IMR-90 (cell line): ENCODE measurements at regions not wholly inside any gene's neighbourhood (a gene's known extent, or its start where the extent isn't known, plus 50 kb on each side); places are given as distances from the start of the nearest gene placed in this dataset.

Source experiments
- ATAC-seq: fragments of 200-7000 bp; cut with Tn5 transposase; 2 replicates; pipeline ENCODE4 v1.9.1; 2020; ENCODE audit warnings: low read depth, mild to moderate bottlenecking, moderate library complexity
- BruUV-seq: library from RNA; stranded (reverse); fragments of 400-500 nt; replicated peaks from 2 replicates; lab custom pipeline; 2021; lab: Mats Ljungman, UMichigan
- CTCF ChIA-PET: fragments of 300-600 bp; formaldehyde crosslinking; extraction: SDS; loops from one replicate; lab custom pipeline; 2021; ENCODE audit warnings: antibody characterized with exemption; lab: Yijun Ruan, JAX
- POLR2A ChIA-PET: fragments of 300-600 bp; sonication (Branson Sonifier 250); formaldehyde crosslinking; loops from one replicate; lab custom pipeline; 2022; ENCODE audit warnings: antibody characterized with exemption; ENCODE audit not compliant: unreplicated experiment; lab: Charles Lee
- DNase-seq: peaks from one replicate; pipeline ENCODE4 v3.0.0; 2013
- H2AFZ ChIP-seq: replicated peaks from 2 replicates; pipeline ENCODE3; 2013; ENCODE audit warnings: low read length, mild to moderate bottlenecking; ENCODE audit not compliant: poor library complexity
- H2AK5ac ChIP-seq: 2 replicates; pipeline ENCODE4 v1.6.1; 2013; ENCODE audit warnings: low read depth, low read length, inconsistent platforms
- H2AK9ac ChIP-seq: replicated peaks from 2 replicates; pipeline ENCODE3; 2013; ENCODE audit warnings: mild to moderate bottlenecking, low read depth, low read length, moderate library complexity; ENCODE audit not compliant: poor library complexity
- H2BK120ac ChIP-seq: 2 replicates; pipeline ENCODE4 v1.6.1; 2013; ENCODE audit warnings: low read depth, low read length, inconsistent platforms
- H2BK15ac ChIP-seq: 3 replicates; pipeline ENCODE4 v1.6.1; 2013; ENCODE audit warnings: low read depth, low read length, inconsistent platforms
- H2BK20ac ChIP-seq: 2 replicates; pipeline ENCODE4 v1.6.1; 2013; ENCODE audit warnings: low read depth, mild to moderate bottlenecking, inconsistent platforms, low read length, moderate library complexity
- H2BK5ac ChIP-seq: 2 replicates; pipeline ENCODE4 v1.6.1; 2013; ENCODE audit warnings: mild to moderate bottlenecking, low read depth, low read length, inconsistent platforms; ENCODE audit not compliant: poor library complexity, severe bottlenecking
- H3K14ac ChIP-seq: replicated peaks from 2 replicates; pipeline ENCODE4 v1.6.1; 2013; ENCODE audit warnings: low read depth, low read length, inconsistent platforms
- H3K18ac ChIP-seq: 2 replicates; pipeline ENCODE4 v1.6.1; 2013; ENCODE audit warnings: low read depth, low read length, control low read depth
- H3K23ac ChIP-seq: 2 replicates; pipeline ENCODE4 v1.6.1; 2013; ENCODE audit warnings: low read depth, low read length, inconsistent platforms
- H3K27ac ChIP-seq: 2 replicates; pipeline ENCODE4 v1.5.1; 2013; ENCODE audit warnings: mild to moderate bottlenecking, control low read depth, low read length; ENCODE audit not compliant: insufficient read depth
- H3K27me3 ChIP-seq: 2 replicates; pipeline ENCODE4 v1.6.1; 2013; ENCODE audit warnings: low read length; ENCODE audit not compliant: control insufficient read depth, insufficient read depth
- H3K36me3 ChIP-seq: 2 replicates; pipeline ENCODE4 v1.6.1; 2013; ENCODE audit warnings: low read length, mixed read lengths; ENCODE audit not compliant: control insufficient read depth, insufficient read depth
- H3K4ac ChIP-seq: 2 replicates; pipeline ENCODE4 v1.6.1; 2013; ENCODE audit warnings: low read depth, low read length, inconsistent platforms
- H3K4me1 ChIP-seq: 2 replicates; pipeline ENCODE4 v1.6.1; 2013; ENCODE audit warnings: low read length, mixed read lengths; ENCODE audit not compliant: control insufficient read depth, insufficient read depth
- H3K4me2 ChIP-seq: 2 replicates; pipeline ENCODE4 v1.6.1; 2013; ENCODE audit warnings: low read depth, mild to moderate bottlenecking, control low read depth, low read length, moderate library complexity
- H3K4me3 ChIP-seq: 2 replicates; pipeline ENCODE4 v1.5.1; 2013; ENCODE audit warnings: low read depth, mild to moderate bottlenecking, control low read depth, low read length, moderate library complexity; ENCODE audit not compliant: insufficient read depth
- H3K56ac ChIP-seq: 2 replicates; pipeline ENCODE4 v1.6.1; 2013; ENCODE audit warnings: low read length, inconsistent platforms; ENCODE audit not compliant: insufficient read depth; ENCODE audit errors: extremely low read depth
- H3K79me1 ChIP-seq, 2 experiments: 2 replicates each; pipeline ENCODE4 v1.6.1; 2013; ENCODE audit warnings: low read length in 2 of 2, inconsistent platforms in 1 of 2, low read depth in 1 of 2
- H3K9ac ChIP-seq: 2 replicates; pipeline ENCODE4 v1.6.1; 2013; ENCODE audit warnings: low read depth, low read length, control low read depth
- H3K9me1 ChIP-seq: 2 replicates; pipeline ENCODE4 v1.6.1; 2013; ENCODE audit warnings: low read length, inconsistent platforms; ENCODE audit not compliant: insufficient read depth
- H3K9me3 ChIP-seq: 2 replicates; pipeline ENCODE4 v1.6.1; 2013; ENCODE audit warnings: low read length; ENCODE audit not compliant: control insufficient read depth, insufficient read depth
- H4K20me1 ChIP-seq: 2 replicates; pipeline ENCODE4 v1.6.1; 2013; ENCODE audit warnings: low read length, inconsistent platforms; ENCODE audit not compliant: insufficient read depth
- H4K5ac ChIP-seq: 2 replicates; pipeline ENCODE4 v1.6.1; 2013; ENCODE audit warnings: mild to moderate bottlenecking, low read depth, low read length, control low read depth
- H4K8ac ChIP-seq, 2 experiments: 2 replicates each; pipeline ENCODE4 v1.6.1; 2013; ENCODE audit warnings: low read depth in 2 of 2, low read length in 2 of 2, control low read depth in 1 of 2, inconsistent platforms in 1 of 2
- H4K91ac ChIP-seq: 2 replicates; pipeline ENCODE4 v1.6.1; 2013; ENCODE audit warnings: low read depth, low read length, inconsistent platforms; ENCODE audit not compliant: insufficient read depth
- BHLHE40 ChIP-seq: fragments of 150-350 bp; IDR thresholded peaks from 2 replicates; pipeline ENCODE4 v1.6.1; 2016; ENCODE audit warnings: mild to moderate bottlenecking, low read depth, low read length
- CEBPB ChIP-seq: IDR thresholded peaks from 2 replicates; pipeline ENCODE4 v1.6.1; 2012; ENCODE audit warnings: low read depth, low read length, improper control_type of control experiment
- CHD1 ChIP-seq: IDR thresholded peaks from 2 replicates; pipeline ENCODE4 v1.6.1; 2012; ENCODE audit warnings: low read depth, low read length, improper control_type of control experiment
- CTCF ChIP-seq: conservative IDR thresholded peaks from 2 replicates; pipeline ENCODE4 v1.5.1; 2012; ENCODE audit warnings: mild to moderate bottlenecking, low read depth, low read length, improper control_type of control experiment
- MAFK ChIP-seq: IDR thresholded peaks from 2 replicates; pipeline ENCODE4 v1.6.1; 2012; ENCODE audit warnings: low read depth, low read length, improper control_type of control experiment
- MAZ ChIP-seq: IDR thresholded peaks from 2 replicates; pipeline ENCODE4 v1.6.1; 2012; ENCODE audit warnings: low read depth, mild to moderate bottlenecking, low read length, improper control_type of control experiment, moderate library complexity, borderline replicate concordance
- MXI1 ChIP-seq: IDR thresholded peaks from 2 replicates; pipeline ENCODE4 v1.6.1; 2012; ENCODE audit warnings: low read depth, mild to moderate bottlenecking, low read length, moderate library complexity, borderline replicate concordance
- POLR2A ChIP-seq: IDR thresholded peaks from 2 replicates; pipeline ENCODE4 v1.6.1; 2012; ENCODE audit warnings: mild to moderate bottlenecking, low read depth, low read length
- RCOR1 ChIP-seq: IDR thresholded peaks from 2 replicates; pipeline ENCODE4 v1.6.1; 2012; ENCODE audit warnings: mild to moderate bottlenecking, low read length, improper control_type of control experiment; ENCODE audit not compliant: insufficient replicate concordance
- RFX5 ChIP-seq: IDR thresholded peaks from 2 replicates; pipeline ENCODE4 v1.8.0; 2012; ENCODE audit warnings: low read depth, mild to moderate bottlenecking, low read length, moderate library complexity
- SMC3 ChIP-seq: fragments of 150-350 bp; IDR thresholded peaks from 2 replicates; pipeline ENCODE4 v1.6.1; 2016; ENCODE audit warnings: low read depth, mild to moderate bottlenecking, antibody characterized with exemption, low read length, moderate library complexity
- USF2 ChIP-seq: fragments of 150-350 bp; IDR thresholded peaks from 2 replicates; pipeline ENCODE4 v1.6.1; 2017; ENCODE audit warnings: mild to moderate bottlenecking, antibody characterized with exemption, low read length, low read depth
- WGBS, 2 experiments: methylation state at CpG; one replicate each; pipeline versions ENCODE4 v1.1.5 to v1.1.7; 2013; ENCODE audit warnings: missing lambda C conversion rate in 2 of 2; ENCODE audit not compliant: insufficient read length in 1 of 2; ENCODE audit errors: extremely low coverage in 2 of 2; 5-methylcytosine and 5-hydroxymethylcytosine counted together
- dilution Hi-C: fragments of 300-500 bp; cut with HindIII; formaldehyde crosslinking; loops from one replicate; pipeline ENCODE4 v1.14.3; 2018; ENCODE audit warnings: low sequenced_read_pairs; ENCODE audit not compliant: unreplicated experiment
- in situ Hi-C: fragments of 300-500 bp; cut with MboI; formaldehyde crosslinking; loops from 3 replicates; pipeline ENCODE4 v1.14.3; 2019; ENCODE audit warnings: low sequenced_read_pairs, inconsistent platforms, mixed read lengths
- intact Hi-C: fragments of 100-400 bp; cut with micrococcal nuclease; formaldehyde crosslinking; loops from 2 replicates; pipeline ENCODE4 v1.10.0; 2022

- Histone ChIP-seq H3K27ac (no peak overlapping the region), H3K23ac (no peak overlapping the region), H2BK120ac (peak overlapping the region; percentile 2; the same call in 1 of the 2 replicates), H3K36me3 (no peaks in the 10 kb centered on the region), H4K91ac (no peak overlapping the region; the same call in 1 of the 2 replicates), H2BK15ac (no peak overlapping the region; the same call in 2 of the 3 replicates), H3K4me2 (no peak overlapping the region), H3K4me3 (no peak overlapping the region), H2AK5ac (no peak overlapping the region; the same call in 1 of the 2 replicates), H3K14ac (no peak overlapping the region), H4K20me1 (no peaks in the 10 kb centered on the region), H3K4me1 (peaks cover 6% of the 10 kb centered on the region), H4K8ac (no peak overlapping the region), H4K5ac (no peak overlapping the region), H3K4ac (no peak overlapping the region; the same call in 1 of the 2 replicates), H3K18ac (no peak overlapping the region), H3K9me3 (no peaks in the 10 kb centered on the region), H2AFZ (no peak overlapping the region), H2BK5ac (no peak overlapping the region), H3K9me1 (peaks cover 13% of the 10 kb centered on the region; the same call in 1 of the 2 replicates), H2AK9ac (no peak overlapping the region), H3K9ac (no peak overlapping the region), H3K27me3 (peaks cover 6% of the 10 kb centered on the region), H2BK20ac (peak overlapping the region; percentile 56; the same call in 1 of the 2 replicates), H3K79me1 (no peaks in the 10 kb centered on the region), H3K56ac (no peak overlapping the region)
- ChIA-PET CTCF (interaction anchor here (1.3 kb wide), 1 partner anchor 10 kb away, joined by 3 read pairs; no protein-coding TSS in a partner anchor), POLR2A (no interaction called here)
- peak; percentile 29 for DNase-seq
- 63% methylated on average over 3 of the region's 4 CpGs; no CpG with 5 or more reads in 1 of the 2 experiments for whole genome bisulfite sequencing, 2 experiments
- intact Hi-C loops = no loop called here
- no TSS peak for BruUV-seq
- in situ Hi-C loops = no loop called here
- ATAC-seq = no peak
- TF ChIP-seq MAZ = no peak
- TF ChIP-seq RFX5 = no peak
- TF ChIP-seq MXI1 = no peak
- TF ChIP-seq POLR2A = no peak
- TF ChIP-seq RCOR1 = no peak
- no peak for TF ChIP-seq BHLHE40
- TF ChIP-seq MAFK = no peak
- no peak for TF ChIP-seq CEBPB
- TF ChIP-seq CHD1 = no peak
- no peak for TF ChIP-seq SMC3
- TF ChIP-seq CTCF = no peak
- TF ChIP-seq USF2 = no peak
- dilution Hi-C loops = no loop called here
These were observed 65.2 kb upstream of the SPIN1 start for GRCh38 chr9:88322906-88323566.
